K562 (cell line): ENCODE measurements at regions not wholly inside any gene's neighbourhood (a gene's known extent, or its start where the extent isn't known, plus 50 kb on each side); places are given as distances from the start of the nearest gene placed in this dataset.

ENCODE experiments used
- ATAC-seq: fragments of 200-7000 bp; cut with Tn5 transposase; 3 replicates; pipeline ENCODE4 v1.9.1; 2020; ENCODE audit warnings: moderate library complexity
- BruUV-seq: library from RNA; stranded (reverse); fragments of 400-500 nt; replicated peaks from 2 replicates; lab custom pipeline; 2021; lab: Mats Ljungman, UMichigan
- CTCF ChIA-PET: fragments of 300-600 bp; formaldehyde crosslinking; extraction: SDS; loops from one replicate; lab custom pipeline; 2021; ENCODE audit warnings: low intra/inter-chr PET ratio; lab: Yijun Ruan, JAX
- POLR2A ChIA-PET: fragments of 300-600, 350-650 bp; sonication (Branson Sonifier 250); formaldehyde crosslinking; extraction: SDS; loops from one replicate; lab custom pipeline; 2021; ENCODE audit warnings: antibody characterized with exemption, inconsistent platforms; lab: Yijun Ruan, JAX
- DNase-seq, 4 experiments: peaks; one replicate each; pipeline versions ENCODE4 v3.0.0 to v3.0.0-alpha.2; 2011 to 2018; ENCODE audit warnings: low spot score in 3 of 4, mixed read lengths in 3 of 4; ENCODE audit errors: extremely low read depth in 1 of 4
- FAIRE-seq: peaks from 2 replicates; lab custom pipeline; 2011; peaks lifted over from hg19 to GRCh38; lab: Jason Lieb, UNC
- H2AFZ ChIP-seq: 2 replicates; pipeline ENCODE4 v1.6.0; 2011; ENCODE audit warnings: low read depth, low read length, control low read depth, inconsistent platforms
- H3K27ac ChIP-seq: fragments of 200-600 bp; 3 replicates; pipeline ENCODE4 v1.8.0; 2011; ENCODE audit warnings: low read depth, mild to moderate bottlenecking, control low read depth, inconsistent platforms, low read length, moderate library complexity, mixed read lengths; ENCODE audit errors: extremely low read depth
- H3K27me3 ChIP-seq, 2 experiments: fragments of 300-600 bp in 1 of 2; 2 replicates in 1 of 2; 3 replicates in 1 of 2; pipeline versions ENCODE4 v1.6.0 to v1.8.0; 2011; ENCODE audit warnings: inconsistent platforms in 2 of 2, low read length in 2 of 2, mild to moderate bottlenecking in 1 of 2, mixed read lengths in 1 of 2, moderate library complexity in 1 of 2; ENCODE audit not compliant: control insufficient read depth in 2 of 2, insufficient read depth in 2 of 2
- H3K36me3 ChIP-seq: fragments of 300-600 bp; 3 replicates; pipeline ENCODE4 v1.8.0; 2011; ENCODE audit warnings: mild to moderate bottlenecking, low read length, inconsistent platforms; ENCODE audit not compliant: control insufficient read depth, insufficient read depth
- H3K4me1 ChIP-seq, 2 experiments: fragments of 200-600 bp in 1 of 2; replicated peaks in 1 of 2; 2 replicates in 1 of 2; 3 replicates in 1 of 2; pipeline versions ENCODE4 v1.5.1 to v1.8.0; 2011; ENCODE audit warnings: inconsistent platforms in 2 of 2, low read length in 2 of 2, mild to moderate bottlenecking in 1 of 2, mixed read lengths in 1 of 2, moderate library complexity in 1 of 2; ENCODE audit not compliant: control insufficient read depth in 2 of 2, insufficient read depth in 2 of 2
- H3K4me2 ChIP-seq: 2 replicates; pipeline ENCODE4 v1.6.1; 2011; ENCODE audit warnings: low read length, control low read depth, inconsistent platforms, mixed read lengths; ENCODE audit not compliant: insufficient read depth
- H3K4me3 ChIP-seq: fragments of 200-600 bp; sonication (generic), shearing (Covaris generic); 2 replicates; pipeline ENCODE4 v1.5.1; 2016; ENCODE audit warnings: control low read depth, inconsistent platforms
- H3K79me2 ChIP-seq: fragments of 200-600 bp; 3 replicates; pipeline ENCODE4 v1.8.0; 2011; ENCODE audit warnings: low read length, inconsistent platforms; ENCODE audit not compliant: control insufficient read depth, insufficient read depth
- H3K9ac ChIP-seq, 2 experiments: 2 replicates each; pipeline versions ENCODE4 v1.6.0 to v1.6.1; 2011; ENCODE audit warnings: low read depth in 2 of 2, low read length in 2 of 2, control low read depth in 1 of 2, inconsistent platforms in 1 of 2, mild to moderate bottlenecking in 1 of 2, mixed read lengths in 1 of 2; ENCODE audit not compliant: insufficient read depth in 1 of 2
- H3K9me1 ChIP-seq: one replicate; pipeline ENCODE4 v1.6.0; 2011; ENCODE audit warnings: inconsistent platforms, mild to moderate bottlenecking, low read length, moderate library complexity; ENCODE audit not compliant: control insufficient read depth, insufficient read depth
- H3K9me3 ChIP-seq: replicated peaks from 2 replicates; pipeline ENCODE4 v1.5.1; 2011; ENCODE audit warnings: low read depth, low read length, inconsistent platforms; ENCODE audit not compliant: control insufficient read depth, insufficient read depth
- H4K20me1 ChIP-seq: replicated peaks from 2 replicates; pipeline ENCODE4 v1.6.1; 2011; ENCODE audit warnings: low read length, inconsistent platforms, mixed read lengths; ENCODE audit not compliant: control insufficient read depth, insufficient read depth
- GTF2A2 ChIP-seq: IDR thresholded peaks from 2 replicates; pipeline ENCODE4 v1.6.1; 2016; ENCODE audit warnings: mild to moderate bottlenecking, missing genetic modification characterization, missing compliant biosample characterization
- IFI16 ChIP-seq: fragments of 250-450 bp; sonication (Bioruptor Pico); IDR thresholded peaks from 2 replicates; pipeline ENCODE4 v2.1.2; 2022; ENCODE audit warnings: mild to moderate bottlenecking, inconsistent platforms
- MAFK ChIP-seq: IDR thresholded peaks from 2 replicates; pipeline ENCODE4 v1.6.1; 2011; ENCODE audit warnings: low read length, improper control_type of control experiment
- NCOA2 ChIP-seq, 2 experiments: fragments of 450-650 bp; IDR thresholded peaks; 2 replicates each; pipeline ENCODE4 v1.6.1; 2018; ENCODE audit warnings: mild to moderate bottlenecking in 2 of 2, moderate library complexity in 1 of 2; ENCODE audit not compliant: partially characterized antibody in 2 of 2
- ZNF217 ChIP-seq: sonication (generic); formaldehyde crosslinking; IDR thresholded peaks from 2 replicates; pipeline ENCODE4 v1.8.0; 2022; ENCODE audit warnings: mild to moderate bottlenecking, missing genetic modification reagents
- WGBS: fragments of 100-300 bp; shearing (Covaris generic); methylation state at CpG from one replicate; pipeline ENCODE4 v1.1.6; 2016; ENCODE audit warnings: low coverage, mixed read lengths; ENCODE audit not compliant: insufficient coverage; ENCODE audit errors: missing lambda C conversion rate; 5-methylcytosine and 5-hydroxymethylcytosine counted together
- in situ Hi-C: fragments of 300-500 bp; cut with MboI; formaldehyde crosslinking; loops from 4 replicates; pipeline ENCODE4 v1.15.0; 2018; ENCODE audit warnings: inconsistent platforms, mixed read lengths
- intact Hi-C: fragments of 100-400 bp; cut with micrococcal nuclease; formaldehyde crosslinking; loops from 2 replicates; pipeline ENCODE4 v1.14.2; 2022

GRCh38 chr9:16951502-16951901 lies 81.0 kb upstream of the BNC2 start:
- WGBS = 0% methylated on average over 2 of the region's 2 CpGs
- no peak overlapping the region for H3K4me2 ChIP-seq
- POLR2A ChIA-PET = no interaction called here
- no peak overlapping the region for H2AFZ ChIP-seq
- H3K9me3 ChIP-seq = no peaks in the 10 kb centered on the region
- ATAC-seq = no peak
- H3K79me2 ChIP-seq = no peaks in the 10 kb centered on the region
- no peaks in the 10 kb centered on the region for H4K20me1 ChIP-seq
- no peaks in the 10 kb centered on the region for H3K27me3 ChIP-seq
- BruUV-seq = no TSS peak
- no peak overlapping the region for H3K27ac ChIP-seq
- DNase-seq = no peak
- H3K4me3 ChIP-seq = no peak overlapping the region
- FAIRE-seq = no peak
- in situ Hi-C loops = no loop called here
- no peaks in the 10 kb centered on the region for H3K4me1 ChIP-seq
- intact Hi-C loops = no loop called here
- no peaks in the 10 kb centered on the region for H3K36me3 ChIP-seq
- CTCF ChIA-PET = no interaction called here
- no peaks in the 10 kb centered on the region for H3K9me1 ChIP-seq
- TF ChIP-seq MAFK (0 out of 2 replicates have a peak, but pooled peaks have one; percentile 7), ZNF217 (no peak)
- TF ChIP-seq, all 486 proteins: peak for 1
- no peak overlapping the region for H3K9ac ChIP-seq

DNA sequence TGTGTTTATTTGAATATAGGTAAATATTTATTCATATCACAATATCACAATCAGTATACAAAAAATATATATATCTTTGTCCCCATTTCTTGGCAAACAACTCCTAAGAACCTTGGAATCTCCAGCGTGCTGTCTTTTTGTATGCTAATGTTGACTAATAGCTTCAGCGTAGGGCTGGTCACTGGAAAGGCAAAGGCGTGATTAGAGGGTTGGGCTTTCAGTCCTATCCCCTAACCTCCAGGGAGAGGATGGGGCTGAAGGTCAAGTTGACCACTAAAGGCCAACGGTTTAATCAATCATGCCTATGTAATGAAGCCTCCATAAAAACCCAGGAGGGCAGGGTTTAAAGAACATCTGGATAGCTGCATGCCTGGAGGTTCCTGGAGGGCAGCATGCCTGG lies 79.6 kb upstream of the BNC2 start:
- no peak for FAIRE-seq
- no peak for DNase-seq
- in situ Hi-C loops = no loop called here

More for the DNA sequence above, 79.6 kb upstream of the BNC2 start:
- H3K9me1 ChIP-seq = no peaks in the 10 kb centered on the region
- TF ChIP-seq NCOA2 (IDR thresholded peaks at IDR 0.05; ENCODE audit: partially characterized antibody in 2 of 2) (no peak), IFI16 (CRISPR knock-in tag) (no peak), GTF2A2 (tag) (no peak)
- 7% methylated on average over 2 of the region's 4 CpGs for WGBS
- no peak overlapping the region for H3K4me2 ChIP-seq
- intact Hi-C loops = no loop called here
- no peak overlapping the region for H2AFZ ChIP-seq
- ATAC-seq = no peak
- no TSS peak for BruUV-seq
- no peak overlapping the region for H3K9ac ChIP-seq
- no peaks in the 10 kb centered on the region for H3K79me2 ChIP-seq
- H3K4me1 ChIP-seq = no peaks in the 10 kb centered on the region
- no peaks in the 10 kb centered on the region for H3K27me3 ChIP-seq
- H4K20me1 ChIP-seq = no peaks in the 10 kb centered on the region
- H3K36me3 ChIP-seq = no peaks in the 10 kb centered on the region
- no peaks in the 10 kb centered on the region for H3K9me3 ChIP-seq
- no peak overlapping the region for H3K27ac ChIP-seq
- no peak overlapping the region for H3K4me3 ChIP-seq
- POLR2A ChIA-PET = no interaction called here
- CTCF ChIA-PET = no interaction called here
